Activated T-cell treated with anti-CD3 and anti-CD28 coated beads, Interleukin-2, amount 50 U/mL, for 24 hours (primary cell): ENCODE measurements at regions not wholly inside any gene's neighbourhood (a gene's known extent, or its start where the extent isn't known, plus 50 kb on each side); places are given as distances from the start of the nearest gene placed in this dataset.

Experiments used
- DNase-seq: peaks from one replicate; pipeline ENCODE4 v3.0.0-alpha.2; 2020
- H3K27ac Mint-ChIP-seq: 2 replicates; pipeline ENCODE4 v1.8.0; 2020; ENCODE audit warnings: mild to moderate bottlenecking, mixed read lengths
- H3K27me3 Mint-ChIP-seq: 2 replicates; pipeline ENCODE4 v1.8.0; 2020; ENCODE audit warnings: mixed read lengths
- H3K36me3 Mint-ChIP-seq: 2 replicates; pipeline ENCODE4 v1.8.0; 2020; ENCODE audit warnings: low read depth, mixed read lengths
- H3K4me1 Mint-ChIP-seq: 2 replicates; pipeline ENCODE4 v1.8.0; 2020; ENCODE audit warnings: low read depth, mixed read lengths
- H3K4me3 Mint-ChIP-seq: 2 replicates; pipeline ENCODE4 v1.8.0; 2020; ENCODE audit warnings: mild to moderate bottlenecking, moderate library complexity, mixed read lengths
- H3K9me3 Mint-ChIP-seq: 2 replicates; pipeline ENCODE4 v1.8.0; 2020; ENCODE audit warnings: mixed read lengths

DNA sequence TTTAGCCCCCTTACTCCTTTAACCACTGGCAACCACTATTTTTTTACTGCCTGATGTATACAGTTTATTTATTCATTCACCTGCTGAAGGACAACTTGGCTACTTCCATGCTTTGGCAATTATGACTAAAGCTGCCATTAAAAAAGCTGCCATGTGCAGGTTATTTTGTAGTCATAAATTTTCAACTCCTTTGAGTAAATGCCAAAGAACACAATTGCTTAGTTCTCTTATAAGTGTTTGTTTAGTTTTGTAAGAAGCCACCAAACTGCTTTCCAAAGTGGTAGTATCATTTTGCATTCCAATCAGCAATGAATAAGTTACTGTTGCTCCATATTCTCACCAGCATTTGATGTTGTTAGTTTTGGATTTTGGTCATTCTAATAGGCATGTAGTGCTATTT, 1831.8 kb downstream of the PCDH7 start:
- Mint-ChIP-seq H3K9me3 (peaks cover 7% of the 10 kb centered on the region), H3K36me3 (no peaks in the 10 kb centered on the region), H3K4me1 (no peaks in the 10 kb centered on the region), H3K27me3 (no peaks in the 10 kb centered on the region), H3K27ac (no peak overlapping the region), H3K4me3 (no peak overlapping the region)
- DNase-seq: no peak

DNA sequence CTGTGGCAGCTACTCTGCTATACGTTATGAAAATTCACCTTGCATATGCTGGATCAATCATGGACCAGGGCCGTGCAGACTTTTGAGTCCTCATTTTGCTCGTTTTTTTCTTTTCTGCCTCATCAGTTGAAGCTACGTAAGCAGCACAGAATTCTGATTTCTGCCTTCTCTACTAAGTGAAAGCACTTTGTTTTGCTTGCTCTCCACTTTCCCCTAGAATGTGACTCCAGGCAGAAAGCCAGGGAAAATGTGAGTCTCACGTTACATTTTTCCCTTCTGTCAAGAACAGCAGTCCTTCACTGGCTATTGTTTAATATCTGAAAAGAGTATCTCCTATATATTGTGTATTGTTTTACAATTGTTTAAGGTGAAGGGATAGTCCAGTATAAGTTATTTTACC, 1840.1 kb downstream of the PCDH7 start:
- Mint-ChIP-seq H3K27ac (no peak overlapping the region), H3K36me3 (no peaks in the 10 kb centered on the region), H3K4me3 (no peak overlapping the region), H3K9me3 (peaks cover 10% of the 10 kb centered on the region), H3K27me3 (no peaks in the 10 kb centered on the region), H3K4me1 (no peaks in the 10 kb centered on the region)
- no peak for DNase-seq

DNA sequence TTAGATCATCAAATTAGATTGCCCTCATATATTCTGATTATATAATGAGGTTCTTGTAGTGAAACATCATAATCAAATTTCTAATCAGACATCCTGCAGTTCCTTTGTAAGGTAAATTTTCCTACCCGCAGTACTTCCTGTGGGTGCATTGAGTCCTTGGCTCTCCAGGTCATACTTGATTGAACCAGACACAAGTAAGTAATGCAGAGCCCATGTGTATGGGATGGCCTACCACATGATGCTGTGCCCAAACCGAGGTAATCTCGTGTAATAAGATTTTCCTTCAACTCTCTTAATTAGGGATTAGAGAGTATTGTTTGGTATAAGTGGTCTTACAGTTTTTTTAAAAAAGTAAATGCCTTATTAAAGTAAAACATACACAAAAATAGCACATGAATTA, 1841.8 kb downstream of the PCDH7 start:
- Mint-ChIP-seq H3K4me1 (no peaks in the 10 kb centered on the region), H3K4me3 (no peak overlapping the region), H3K27me3 (no peaks in the 10 kb centered on the region), H3K27ac (no peak overlapping the region), H3K36me3 (no peaks in the 10 kb centered on the region), H3K9me3 (peaks cover 10% of the 10 kb centered on the region)
- no peak for DNase-seq

DNA sequence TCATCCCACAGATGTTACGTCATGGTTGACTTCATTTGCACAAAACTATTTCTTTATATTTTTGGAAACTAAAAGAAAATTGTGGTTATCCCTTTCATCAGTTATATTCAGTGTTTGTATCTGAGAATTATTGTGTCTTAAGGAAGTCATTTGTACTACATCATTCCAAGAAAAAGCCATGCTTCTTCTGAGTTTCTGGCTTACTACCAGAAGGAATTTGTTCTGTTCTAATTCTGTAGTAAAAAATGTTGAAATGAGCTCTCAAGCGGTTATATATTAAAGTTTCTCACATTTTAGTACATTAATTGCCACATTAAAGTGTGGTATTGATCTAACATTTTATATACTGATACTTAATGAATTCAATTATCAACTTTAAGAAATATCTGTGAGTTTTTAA, 1844.5 kb downstream of the PCDH7 start:
- Mint-ChIP-seq H3K27me3 (no peaks in the 10 kb centered on the region), H3K4me1 (no peaks in the 10 kb centered on the region), H3K4me3 (no peak overlapping the region), H3K9me3 (peaks cover 6% of the 10 kb centered on the region), H3K36me3 (no peaks in the 10 kb centered on the region), H3K27ac (no peak overlapping the region)
- no peak for DNase-seq

DNA sequence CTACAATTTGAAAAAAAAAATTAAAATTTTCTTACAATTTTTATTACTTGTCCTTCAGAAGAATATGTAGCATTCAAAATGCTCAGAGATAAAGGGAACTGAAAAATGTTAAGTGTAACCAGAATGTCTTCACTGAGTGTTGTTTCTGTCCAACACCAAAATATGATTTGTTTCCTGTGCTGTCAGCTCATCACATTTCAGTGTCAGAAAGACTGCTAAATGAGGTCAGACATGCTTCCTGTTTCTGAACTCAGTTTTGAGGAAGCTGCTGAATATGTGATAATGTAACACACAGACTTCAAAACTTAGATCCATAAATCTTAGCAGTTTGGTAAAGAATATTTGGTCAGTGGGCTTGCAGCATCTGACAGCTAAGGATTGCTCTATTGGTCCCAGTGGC, 1849.7 kb downstream of the PCDH7 start:
- DNase-seq: no peak
- Mint-ChIP-seq H3K27me3 (no peaks in the 10 kb centered on the region), H3K27ac (no peak overlapping the region), H3K9me3 (peaks cover 8% of the 10 kb centered on the region), H3K36me3 (no peaks in the 10 kb centered on the region), H3K4me3 (no peak overlapping the region), H3K4me1 (no peaks in the 10 kb centered on the region)

DNA sequence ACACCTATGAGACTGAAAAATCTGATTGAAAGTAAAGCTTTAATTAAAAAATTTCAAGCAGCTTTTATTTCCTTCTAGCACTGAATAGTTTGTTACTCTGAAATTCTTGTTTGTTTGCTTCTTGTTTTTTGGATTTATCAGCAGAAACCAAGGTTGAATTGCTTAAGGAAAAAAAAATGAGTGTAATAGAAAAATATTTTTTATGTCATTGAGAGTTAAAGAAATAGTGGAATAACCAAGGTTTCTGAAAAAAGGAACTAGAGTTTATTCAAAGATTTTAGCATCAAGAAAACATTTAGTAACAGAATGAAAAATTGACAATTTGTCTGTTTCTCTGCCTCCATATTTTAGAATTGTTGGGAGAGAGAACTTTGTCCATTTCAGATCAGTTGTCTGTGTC, 1852.2 kb downstream of the PCDH7 start:
- Mint-ChIP-seq H3K27ac (no peak overlapping the region), H3K4me3 (no peak overlapping the region), H3K4me1 (no peaks in the 10 kb centered on the region), H3K36me3 (no peaks in the 10 kb centered on the region), H3K9me3 (peaks cover 8% of the 10 kb centered on the region), H3K27me3 (no peaks in the 10 kb centered on the region)
- no peak for DNase-seq

DNA sequence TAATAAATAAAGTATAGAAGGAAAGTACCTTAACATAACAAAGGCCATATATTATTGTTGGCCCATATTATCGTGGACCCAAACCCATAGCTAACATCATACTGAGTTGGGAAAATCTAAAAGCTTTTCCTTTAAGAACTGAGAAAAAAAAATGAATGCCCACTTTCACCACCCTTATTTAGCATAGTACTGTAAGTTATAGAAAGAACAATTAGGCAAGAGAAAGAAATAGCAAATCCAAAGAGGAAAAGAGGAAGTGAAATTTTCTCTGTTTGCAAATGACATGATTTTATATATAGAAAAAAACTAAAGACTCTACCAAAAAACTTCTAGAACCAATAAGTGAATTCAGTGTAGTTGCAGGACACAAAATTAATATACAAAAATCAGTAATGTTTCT, 1854.6 kb downstream of the PCDH7 start:
- no peak for DNase-seq
- Mint-ChIP-seq H3K4me1 (no peaks in the 10 kb centered on the region), H3K27ac (no peak overlapping the region), H3K27me3 (no peaks in the 10 kb centered on the region), H3K4me3 (no peak overlapping the region), H3K9me3 (peaks cover 8% of the 10 kb centered on the region), H3K36me3 (no peaks in the 10 kb centered on the region)

DNA sequence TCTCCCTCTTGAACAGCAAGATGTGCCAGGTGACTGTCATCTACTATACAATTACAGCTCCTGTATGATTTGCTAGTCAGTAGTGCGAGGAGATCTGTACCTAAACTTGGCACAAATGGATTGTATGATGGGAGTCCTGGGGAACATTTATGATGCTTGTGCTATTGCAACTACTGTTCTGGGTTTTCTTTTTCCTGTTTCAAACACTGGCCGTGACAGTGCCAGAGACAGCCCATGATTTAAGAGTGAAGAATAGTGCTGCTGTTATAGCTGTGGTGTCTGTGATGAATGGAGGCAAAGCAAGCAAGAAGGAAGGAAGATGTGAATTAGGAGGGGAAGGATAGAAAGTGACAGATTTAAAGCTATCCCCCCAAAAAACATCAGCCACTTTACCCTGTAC, 1868.9 kb downstream of the PCDH7 start:
- H3K27me3 Mint-ChIP-seq: no peaks in the 10 kb centered on the region
- peaks cover 9% of the 10 kb centered on the region for H3K9me3 Mint-ChIP-seq
- H3K4me1 Mint-ChIP-seq: no peaks in the 10 kb centered on the region
- H3K36me3 Mint-ChIP-seq: no peaks in the 10 kb centered on the region
- H3K4me3 Mint-ChIP-seq: no peak overlapping the region
- no peak for DNase-seq
- H3K27ac Mint-ChIP-seq: no peak overlapping the region

DNA sequence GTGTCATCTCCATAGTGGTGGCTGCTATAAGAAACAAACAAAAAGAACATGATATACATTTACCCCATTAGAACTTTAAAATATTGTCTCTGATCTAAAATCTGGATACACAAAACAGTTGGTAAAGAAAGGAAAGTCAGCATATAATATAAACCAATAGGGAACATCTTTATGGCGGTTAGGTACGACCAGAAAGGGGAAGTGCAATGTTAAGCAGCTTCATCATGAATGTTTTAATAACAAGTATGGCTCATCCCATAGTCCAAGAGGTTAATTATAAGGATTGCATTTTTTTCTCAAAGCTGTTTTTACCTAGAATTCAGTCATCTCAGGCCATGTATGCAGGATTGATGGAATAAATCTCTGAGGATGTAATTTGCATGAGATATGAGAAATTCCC, 1869.7 kb downstream of the PCDH7 start:
- Mint-ChIP-seq H3K36me3 (no peaks in the 10 kb centered on the region), H3K9me3 (peaks cover 9% of the 10 kb centered on the region), H3K4me1 (no peaks in the 10 kb centered on the region), H3K27me3 (no peaks in the 10 kb centered on the region), H3K4me3 (no peak overlapping the region), H3K27ac (no peak overlapping the region)
- DNase-seq: no peak

DNA sequence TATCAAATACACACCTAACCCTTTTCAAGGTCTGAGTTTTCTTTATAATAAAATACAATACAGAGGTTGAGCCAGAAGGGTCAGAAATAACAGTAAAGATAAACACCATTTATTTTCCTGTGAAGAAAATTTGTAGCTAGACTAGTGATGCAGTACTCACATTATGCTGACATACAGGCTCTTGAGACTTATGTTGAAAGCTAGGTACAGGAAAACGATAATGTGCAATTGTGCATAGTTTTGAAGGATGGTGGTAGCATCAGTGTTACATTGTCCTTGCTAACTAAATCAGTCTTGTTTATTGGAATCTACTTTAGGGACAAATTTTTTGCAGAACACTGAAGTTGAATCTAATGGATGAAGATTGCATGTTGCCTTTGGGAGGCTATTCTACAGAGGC, 1877.2 kb downstream of the PCDH7 start:
- H3K9me3 Mint-ChIP-seq: peaks cover 6% of the 10 kb centered on the region
- H3K36me3 Mint-ChIP-seq: no peaks in the 10 kb centered on the region
- no peak for DNase-seq
- H3K4me3 Mint-ChIP-seq: no peak overlapping the region
- H3K27ac Mint-ChIP-seq: no peak overlapping the region
- no peaks in the 10 kb centered on the region for H3K27me3 Mint-ChIP-seq
- no peaks in the 10 kb centered on the region for H3K4me1 Mint-ChIP-seq

DNA sequence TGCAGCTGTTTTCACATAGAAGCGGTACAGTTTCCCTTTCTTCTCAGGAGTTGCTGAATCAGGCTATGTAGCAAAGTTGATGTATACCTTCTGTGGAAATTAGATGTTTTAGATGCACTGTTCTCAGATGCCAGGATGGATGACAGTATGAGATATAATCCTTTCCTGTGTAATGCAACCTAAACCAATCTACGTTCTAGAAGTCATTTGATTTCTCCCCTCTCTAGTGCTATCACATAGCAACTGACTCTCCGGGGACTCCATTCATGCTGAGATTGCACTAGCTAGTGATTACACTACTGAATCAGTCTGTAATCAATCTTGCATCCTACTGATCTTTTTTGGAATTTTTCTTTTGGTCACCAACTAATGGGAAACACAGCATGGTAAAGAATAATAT, 1881.7 kb downstream of the PCDH7 start:
- DNase-seq: no peak
- Mint-ChIP-seq H3K27ac (no peak overlapping the region), H3K9me3 (peaks cover 9% of the 10 kb centered on the region), H3K4me3 (no peak overlapping the region), H3K27me3 (no peaks in the 10 kb centered on the region), H3K4me1 (no peaks in the 10 kb centered on the region), H3K36me3 (no peaks in the 10 kb centered on the region)

DNA sequence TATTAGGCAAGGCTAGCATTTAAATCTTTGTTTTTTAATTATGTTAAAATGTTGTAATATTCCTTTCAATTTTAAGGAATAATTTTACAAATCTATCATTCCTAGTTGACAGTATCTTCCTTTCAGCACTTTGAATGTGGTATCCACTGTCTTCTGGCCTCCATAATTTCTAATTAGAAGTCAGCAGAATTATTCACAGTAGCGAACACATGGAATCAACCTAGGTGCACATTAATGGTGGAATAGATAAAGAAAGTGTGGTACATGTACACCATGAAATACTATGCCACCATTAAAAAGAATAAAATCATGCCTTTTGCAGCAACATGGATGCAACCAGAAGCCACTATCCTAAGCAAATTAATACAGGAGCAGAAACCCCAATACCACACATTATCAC, 1887.8 kb downstream of the PCDH7 start:
- H3K27ac Mint-ChIP-seq: no peak overlapping the region
- H3K27me3 Mint-ChIP-seq: no peaks in the 10 kb centered on the region
- H3K9me3 Mint-ChIP-seq: peaks cover 17% of the 10 kb centered on the region
- no peak for DNase-seq
- no peaks in the 10 kb centered on the region for H3K36me3 Mint-ChIP-seq
- H3K4me3 Mint-ChIP-seq: no peak overlapping the region
- H3K4me1 Mint-ChIP-seq: no peaks in the 10 kb centered on the region

DNA sequence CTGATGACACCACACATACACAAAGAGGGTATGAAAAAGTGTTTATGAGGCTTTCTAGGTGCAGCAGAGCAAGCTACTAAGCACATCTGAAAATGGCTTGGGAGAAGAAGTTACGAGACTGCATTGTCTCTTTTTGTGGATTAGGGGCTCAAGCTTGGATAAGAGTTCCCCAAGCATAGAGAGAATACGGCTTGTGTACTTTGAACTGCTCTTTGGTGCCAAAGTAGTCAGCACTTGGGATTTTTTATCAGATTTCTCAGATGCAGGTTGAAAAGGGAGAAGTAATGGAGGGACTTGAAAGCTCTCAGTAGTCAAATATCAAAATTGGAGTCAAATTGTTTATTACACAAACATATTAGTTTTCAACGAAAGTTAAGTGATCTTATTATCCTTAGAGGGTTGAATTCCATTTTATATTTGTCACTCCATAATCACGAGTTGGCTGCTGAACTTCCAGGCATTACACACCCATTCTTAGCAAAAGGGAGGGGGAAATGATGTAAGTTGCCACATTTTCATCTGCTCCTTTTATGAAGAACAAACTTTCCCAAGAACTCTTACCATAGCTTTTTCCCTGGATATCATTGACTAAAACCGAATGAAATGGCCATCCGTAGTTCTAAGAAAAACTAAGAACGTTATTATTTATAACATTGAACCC, 1904.9 kb downstream of the PCDH7 start:
- H3K4me3 Mint-ChIP-seq: no peak overlapping the region
- H3K27me3 Mint-ChIP-seq: no peaks in the 10 kb centered on the region
- DNase-seq: no peak
- no peaks in the 10 kb centered on the region for H3K36me3 Mint-ChIP-seq
- H3K4me1 Mint-ChIP-seq: no peaks in the 10 kb centered on the region
- peaks cover 33% of the 10 kb centered on the region for H3K9me3 Mint-ChIP-seq
- H3K27ac Mint-ChIP-seq: no peak overlapping the region

DNA sequence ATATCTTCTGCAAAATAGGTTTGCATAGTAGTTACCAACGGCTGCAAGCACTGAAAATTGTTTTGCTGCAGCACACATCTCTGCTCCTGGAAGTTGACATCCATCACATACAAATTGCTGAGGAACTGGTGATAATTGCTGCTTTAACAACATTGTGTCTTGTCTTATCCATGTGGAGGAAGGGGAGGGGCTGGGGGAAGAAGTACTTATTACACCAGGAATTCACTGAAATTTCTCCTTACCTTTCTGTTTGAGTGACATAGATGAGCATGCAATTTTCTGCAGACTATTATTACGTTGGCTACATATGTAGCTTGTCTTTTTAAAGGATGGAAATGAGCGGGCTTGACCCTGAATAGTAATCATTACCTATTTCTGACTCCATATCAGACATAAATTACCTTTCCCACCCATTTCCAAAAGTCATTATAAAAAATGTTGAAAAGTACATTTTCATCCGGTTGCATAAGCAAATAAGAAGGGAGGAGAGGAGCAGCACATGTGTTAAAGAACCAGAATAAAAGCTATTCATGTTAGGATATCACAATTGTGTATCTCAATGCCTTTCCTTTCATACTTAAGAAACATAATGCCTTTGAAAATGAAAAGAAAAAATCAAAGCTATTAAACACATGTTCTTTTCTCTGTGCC, 1905.6 kb downstream of the PCDH7 start:
- H3K36me3 Mint-ChIP-seq: no peaks in the 10 kb centered on the region

DNA sequence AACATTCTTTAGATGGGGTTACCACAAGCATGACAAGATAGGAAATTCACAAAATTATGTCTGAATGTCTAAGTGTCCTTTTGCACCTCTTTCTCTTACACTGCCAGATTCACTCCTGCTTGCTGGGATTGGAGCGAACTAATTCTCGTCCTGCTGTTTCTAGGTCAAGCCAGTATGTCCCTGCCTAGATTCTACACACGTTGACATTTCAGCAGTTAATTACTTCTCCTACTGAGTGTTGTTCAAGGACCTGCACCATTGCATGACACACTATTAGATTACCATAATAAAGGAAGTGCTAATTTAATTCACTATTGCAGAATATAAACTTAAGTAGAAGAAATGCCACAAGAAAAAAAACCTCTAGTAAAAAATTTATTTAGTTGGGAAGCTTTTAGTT, 1911.7 kb downstream of the PCDH7 start:
- Mint-ChIP-seq H3K9me3 (peaks cover 27% of the 10 kb centered on the region), H3K4me3 (no peak overlapping the region), H3K36me3 (no peaks in the 10 kb centered on the region), H3K27me3 (no peaks in the 10 kb centered on the region), H3K4me1 (no peaks in the 10 kb centered on the region), H3K27ac (no peak overlapping the region)
- no peak for DNase-seq

More for the DNA sequence above, 1905.6 kb downstream of the PCDH7 start:
- no peaks in the 10 kb centered on the region for H3K27me3 Mint-ChIP-seq
- H3K27ac Mint-ChIP-seq: no peak overlapping the region
- H3K9me3 Mint-ChIP-seq: peaks cover 32% of the 10 kb centered on the region
- H3K4me1 Mint-ChIP-seq: no peaks in the 10 kb centered on the region
- H3K4me3 Mint-ChIP-seq: no peak overlapping the region
- DNase-seq: no peak

DNA sequence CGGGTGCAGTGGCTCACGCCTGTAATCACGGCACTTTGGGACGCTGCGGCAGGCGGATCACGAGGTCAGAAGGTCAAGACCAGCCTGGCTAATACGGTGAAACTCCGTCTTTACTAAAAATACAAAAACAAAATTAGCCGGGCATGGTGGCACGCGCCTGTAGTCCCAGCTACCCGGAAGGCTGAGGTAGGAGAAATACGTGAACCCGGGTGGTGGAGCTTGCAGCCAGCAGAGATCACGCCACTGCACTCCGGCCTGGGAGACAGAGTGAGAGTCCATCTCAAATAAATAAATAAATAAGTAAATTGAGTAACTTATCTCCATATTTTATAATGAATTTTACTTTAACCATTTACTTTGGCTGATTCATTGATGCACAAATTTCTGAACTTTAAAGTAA, 1913.3 kb downstream of the PCDH7 start:
- no peak for DNase-seq
- Mint-ChIP-seq H3K36me3 (no peaks in the 10 kb centered on the region), H3K27me3 (no peaks in the 10 kb centered on the region), H3K27ac (no peak overlapping the region), H3K9me3 (peaks cover 19% of the 10 kb centered on the region), H3K4me1 (no peaks in the 10 kb centered on the region), H3K4me3 (no peak overlapping the region)
